H1 (cell line): ENCODE measurements at regions not wholly inside any gene's neighbourhood (a gene's known extent, or its start where the extent isn't known, plus 50 kb on each side); places are given as distances from the start of the nearest gene placed in this dataset.

Experiments
- CTCF ChIA-PET: fragments of 300-600 bp; sonication (Branson Sonifier 250); formaldehyde crosslinking; loops from one replicate; lab custom pipeline; 2021; ENCODE audit not compliant: partially characterized antibody; lab: Charles Lee
- POLR2A ChIA-PET: fragments of 300-600 bp; sonication (Branson Sonifier 250); formaldehyde crosslinking; loops from one replicate; lab custom pipeline; 2021; ENCODE audit warnings: inconsistent platforms; ENCODE audit not compliant: partially characterized antibody; lab: Charles Lee
- DNase-seq, 2 experiments: peaks; one replicate each; pipeline versions ENCODE4 v3.0.0 to v3.0.0-alpha.2; 2010 to 2022; ENCODE audit warnings: low spot score in 2 of 2, low read depth in 1 of 2, mixed read lengths in 1 of 2
- FAIRE-seq: peaks from 2 replicates; lab custom pipeline; 2011; peaks lifted over from hg19 to GRCh38; lab: Jason Lieb, UNC
- H2AFZ ChIP-seq: 2 replicates; pipeline ENCODE4 v1.8.1; 2012; ENCODE audit warnings: low read length, inconsistent platforms
- H2AK5ac ChIP-seq: 2 replicates; pipeline ENCODE4 v1.6.1; 2013; ENCODE audit warnings: low read depth, low read length
- H2BK120ac ChIP-seq: replicated peaks from 2 replicates; pipeline ENCODE3; 2013; ENCODE audit warnings: low read depth, low read length, inconsistent platforms
- H2BK12ac ChIP-seq: 2 replicates; pipeline ENCODE4 v1.6.1; 2013; ENCODE audit warnings: low read depth, low read length
- H2BK15ac ChIP-seq: 2 replicates; pipeline ENCODE4 v1.6.1; 2013; ENCODE audit warnings: low read length
- H2BK20ac ChIP-seq: 2 replicates; pipeline ENCODE4 v1.6.1; 2013; ENCODE audit warnings: low read length
- H2BK5ac ChIP-seq: 2 replicates; pipeline ENCODE4 v1.6.1; 2013; ENCODE audit warnings: low read depth, low read length
- H3K14ac ChIP-seq: 2 replicates; pipeline ENCODE4 v1.6.1; 2013; ENCODE audit warnings: inconsistent platforms; ENCODE audit not compliant: insufficient read length
- H3K18ac ChIP-seq: 2 replicates; pipeline ENCODE4 v1.6.1; 2013; ENCODE audit warnings: low read length; ENCODE audit errors: extremely low read depth
- H3K23ac ChIP-seq: 2 replicates; pipeline ENCODE4 v1.6.1; 2013; ENCODE audit warnings: inconsistent platforms; ENCODE audit not compliant: insufficient read length
- H3K23me2 ChIP-seq: 2 replicates; pipeline ENCODE4 v1.6.1; 2013; ENCODE audit warnings: low read depth, low read length
- H3K27ac ChIP-seq: 2 replicates; pipeline ENCODE4 v1.6.1; 2011; ENCODE audit warnings: low read depth, low read length, inconsistent platforms
- H3K27me3 ChIP-seq, 4 experiments: replicated peaks in 1 of 4; 1 replicate in 1 of 4; 2 replicates in 3 of 4; pipeline versions ENCODE4 v1.6.1 to v1.8.1; 2011 to 2013; ENCODE audit warnings: low read length in 3 of 4, mild to moderate bottlenecking in 3 of 4, inconsistent platforms in 2 of 4, mixed read lengths in 2 of 4, moderate library complexity in 1 of 4; ENCODE audit not compliant: control insufficient read depth in 3 of 4, insufficient read depth in 3 of 4; ENCODE audit errors: extremely low read depth in 1 of 4
- H3K36me3 ChIP-seq, 4 experiments: 2 replicates each; pipeline versions ENCODE4 v1.6.1 to v1.8.1; 2011 to 2013; ENCODE audit warnings: mild to moderate bottlenecking in 4 of 4, low read length in 3 of 4, moderate library complexity in 2 of 4, control low read depth in 1 of 4, inconsistent platforms in 1 of 4; ENCODE audit not compliant: insufficient read depth in 4 of 4, control insufficient read depth in 2 of 4
- H3K4ac ChIP-seq: replicated peaks from 2 replicates; pipeline ENCODE3; 2013; ENCODE audit warnings: low read length, low read depth, mixed read lengths, inconsistent platforms; ENCODE audit not compliant: insufficient read length
- H3K4me1 ChIP-seq, 4 experiments: replicated peaks in 1 of 4; 1 replicate in 1 of 4; 2 replicates in 3 of 4; pipeline versions ENCODE4 v1.6.1 to v1.8.1; 2011 to 2013; ENCODE audit warnings: low read length in 3 of 4, inconsistent platforms in 2 of 4, mixed read lengths in 1 of 4; ENCODE audit not compliant: insufficient read depth in 4 of 4, control insufficient read depth in 3 of 4
- H3K4me2 ChIP-seq, 2 experiments: 2 replicates each; pipeline versions ENCODE4 v1.6.1 to v1.8.1; 2011 to 2013; ENCODE audit warnings: low read depth in 2 of 2, low read length in 2 of 2, control low read depth in 1 of 2, inconsistent platforms in 1 of 2, mild to moderate bottlenecking in 1 of 2; ENCODE audit not compliant: insufficient read depth in 1 of 2
- H3K4me3 ChIP-seq, 4 experiments: fragments of 200-600, 300-600 bp in 1 of 4; sonication (generic), shearing (Covaris generic), sonication (Bioruptor Twin) in 1 of 4; 2 replicates each; pipeline versions ENCODE4 v1.5.1 to v1.8.1; 2011 to 2016; ENCODE audit warnings: low read length in 4 of 4, low read depth in 3 of 4, control low read depth in 2 of 4, inconsistent platforms in 2 of 4, mild to moderate bottlenecking in 2 of 4, mixed read lengths in 1 of 4, moderate library complexity in 1 of 4; ENCODE audit not compliant: insufficient read depth in 2 of 4; ENCODE audit errors: extremely low read depth in 1 of 4
- H3K56ac ChIP-seq: replicated peaks from 2 replicates; pipeline ENCODE3; 2013; ENCODE audit warnings: low read depth, mild to moderate bottlenecking, mixed read lengths, low read length, inconsistent platforms; ENCODE audit not compliant: insufficient read length
- H3K79me1 ChIP-seq: 2 replicates; pipeline ENCODE4 v1.6.1; 2013; ENCODE audit warnings: low read depth, low read length, control low read depth
- H3K79me2 ChIP-seq, 2 experiments: 2 replicates each; pipeline versions ENCODE4 v1.6.1 to v1.8.1; 2012 to 2013; ENCODE audit warnings: low read length in 2 of 2, mild to moderate bottlenecking in 2 of 2, inconsistent platforms in 1 of 2; ENCODE audit not compliant: insufficient read depth in 2 of 2, control insufficient read depth in 1 of 2
- H3K9ac ChIP-seq, 4 experiments: replicated peaks in 1 of 4; 1 replicate in 1 of 4; 2 replicates in 3 of 4; pipeline versions ENCODE4 v1.6.1 to v1.8.1; 2011 to 2013; ENCODE audit warnings: low read depth in 3 of 4, low read length in 3 of 4, control low read depth in 2 of 4, mild to moderate bottlenecking in 2 of 4, moderate library complexity in 2 of 4, inconsistent platforms in 1 of 4; ENCODE audit errors: extremely low read depth in 1 of 4
- H3K9me3 ChIP-seq, 2 experiments: 2 replicates each; pipeline versions ENCODE4 v1.6.1 to v1.8.1; 2012 to 2013; ENCODE audit warnings: mild to moderate bottlenecking in 2 of 2, moderate library complexity in 2 of 2, control low read depth in 1 of 2, inconsistent platforms in 1 of 2, low read depth in 1 of 2, low read length in 1 of 2, mixed read lengths in 1 of 2; ENCODE audit not compliant: insufficient read depth in 2 of 2
- H4K20me1 ChIP-seq, 2 experiments: replicated peaks in 1 of 2; 2 replicates each; pipeline versions ENCODE3 to v1.8.1; 2011 to 2013; ENCODE audit warnings: inconsistent platforms in 2 of 2, low read length in 2 of 2, mild to moderate bottlenecking in 1 of 2; ENCODE audit not compliant: insufficient read depth in 2 of 2, control insufficient read depth in 1 of 2
- H4K5ac ChIP-seq: 2 replicates; pipeline ENCODE4 v1.6.1; 2013; ENCODE audit warnings: low read length, low read depth, mixed read lengths, inconsistent platforms; ENCODE audit not compliant: insufficient read length
- H4K8ac ChIP-seq: 2 replicates; pipeline ENCODE4 v1.8.0; 2013; ENCODE audit warnings: mild to moderate bottlenecking, moderate library complexity, low read length, inconsistent platforms; ENCODE audit not compliant: insufficient read depth; ENCODE audit errors: extremely low read depth
- H4K91ac ChIP-seq: replicated peaks from 2 replicates; pipeline ENCODE3; 2013; ENCODE audit warnings: low read length, mixed read lengths, inconsistent platforms; ENCODE audit not compliant: insufficient read length
- BCL11A ChIP-seq, 2 experiments: IDR thresholded peaks; one replicate each; pipeline ENCODE4 v1.6.1; 2011; ENCODE audit warnings: low read depth in 2 of 2, low read length in 2 of 2, mild to moderate bottlenecking in 2 of 2
- CTBP2 ChIP-seq: IDR thresholded peaks from 2 replicates; pipeline ENCODE4 v1.7.0; 2011; ENCODE audit warnings: borderline replicate concordance, mild to moderate bottlenecking, moderate library complexity, mixed read lengths, low read length; ENCODE audit not compliant: insufficient read depth, insufficient read length
- GABPA ChIP-seq: IDR thresholded peaks from 2 replicates; pipeline ENCODE4 v1.6.1; 2011; ENCODE audit warnings: mild to moderate bottlenecking, low read length, moderate library complexity, borderline replicate concordance; ENCODE audit not compliant: insufficient read depth
- HDAC2 ChIP-seq, 2 experiments: fragments of 300-600 bp in 1 of 2; sonication (generic) in 1 of 2; IDR thresholded peaks; 2 replicates each; pipeline ENCODE4 v1.6.1; 2011 to 2012; ENCODE audit warnings: low read depth in 2 of 2, low read length in 2 of 2, mild to moderate bottlenecking in 2 of 2, moderate library complexity in 2 of 2, borderline replicate concordance in 1 of 2, inconsistent platforms in 1 of 2
- JUN ChIP-seq: IDR thresholded peaks from 2 replicates; pipeline ENCODE4 v1.6.1; 2011; ENCODE audit warnings: low read depth, mild to moderate bottlenecking, improper control_type of control experiment, low read length
- KDM5A ChIP-seq: fragments of 200-600 bp; IDR thresholded peaks from 2 replicates; pipeline ENCODE4 v1.7.1; 2012; ENCODE audit warnings: mild to moderate bottlenecking, low read length, inconsistent platforms, mixed read lengths
- NANOG ChIP-seq: IDR thresholded peaks from 2 replicates; pipeline ENCODE4 v1.6.1; 2011; ENCODE audit warnings: low read length, low read depth, mild to moderate bottlenecking, inconsistent platforms; ENCODE audit not compliant: insufficient read depth, poor library complexity, severe bottlenecking
- TEAD4 ChIP-seq: IDR thresholded peaks from 2 replicates; pipeline ENCODE4 v1.6.1; 2012; ENCODE audit warnings: low read depth, low read length, inconsistent platforms, mixed read lengths
- WGBS, 2 experiments: shearing (Covaris generic) in 1 of 2; methylation state at CpG; one replicate each; pipeline versions ENCODE4 v1.1.6 to v1.1.7; 2013 to 2015; ENCODE audit warnings: low lambda C conversion rate in 2 of 2, mixed read lengths in 2 of 2, inconsistent platforms in 1 of 2, low coverage in 1 of 2, missing lambda C conversion rate in 1 of 2; ENCODE audit not compliant: insufficient replicate concordance in 2 of 2, insufficient coverage in 1 of 2, insufficient read length in 1 of 2; ENCODE audit errors: extremely low coverage in 1 of 2, missing lambda C conversion rate in 1 of 2; 5-methylcytosine and 5-hydroxymethylcytosine counted together

GRCh38 chr20:24816431-24816830 is 132.6 kb upstream of the CST7 start:
- no peaks in the 10 kb centered on the region for H3K79me2 ChIP-seq
- no peak overlapping the region for H2BK20ac ChIP-seq
- H3K9ac ChIP-seq = no peak overlapping the region
- no peak overlapping the region for H2AFZ ChIP-seq
- no peak overlapping the region for H3K14ac ChIP-seq
- no peak overlapping the region for H3K27ac ChIP-seq
- peaks cover 0 to 3% of the 10 kb centered on the region in 2 experiments; a peak in 1 of 4 replicates for H3K9me3 ChIP-seq
- no peak overlapping the region for H4K91ac ChIP-seq
- WGBS, 2 experiments = 80% methylated on average over 6 of the region's 6 CpGs; no CpG with 5 or more reads in 1 of the 2 experiments
- H3K23me2 ChIP-seq = no peaks in the 10 kb centered on the region
- no peak overlapping the region for H2BK12ac ChIP-seq
- no peak overlapping the region for H3K4ac ChIP-seq
- no peak overlapping the region for H3K4me2 ChIP-seq
- H3K4me3 ChIP-seq = no peak overlapping the region
- no peaks in the 10 kb centered on the region for H3K4me1 ChIP-seq
- no peak overlapping the region for H2AK5ac ChIP-seq
- no peak overlapping the region for H2BK120ac ChIP-seq
- no peak overlapping the region for H4K5ac ChIP-seq
- no peak overlapping the region for H3K56ac ChIP-seq
- H3K18ac ChIP-seq = no peak overlapping the region
- no peak for DNase-seq
- H2BK15ac ChIP-seq = no peak overlapping the region
- H3K79me1 ChIP-seq = peaks cover 3% of the 10 kb centered on the region; the same call in 1 of the 2 replicates
- TF ChIP-seq KDM5A = no peak
- no peak for TF ChIP-seq HDAC2 (IDR thresholded peaks at IDR 0.05; ENCODE audit: borderline replicate concordance in 1 of 2, low read depth in 2 of 2, low read length in 2 of 2)
- no peak for TF ChIP-seq GABPA
- no peak for TF ChIP-seq CTBP2
- no peak for TF ChIP-seq JUN
- no peak for TF ChIP-seq TEAD4
- no peak for TF ChIP-seq NANOG
- no peak for TF ChIP-seq BCL11A (IDR thresholded peaks at IDR 0.05; ENCODE audit: low read depth in 2 of 2, low read length in 2 of 2)
- no peak overlapping the region for H4K8ac ChIP-seq
- no peaks in the 10 kb centered on the region for H3K36me3 ChIP-seq
- no peaks in the 10 kb centered on the region for H4K20me1 ChIP-seq
- H3K27me3 ChIP-seq = no peaks in the 10 kb centered on the region
- CTCF ChIA-PET = no interaction called here
- H3K23ac ChIP-seq = no peak overlapping the region
- H2BK5ac ChIP-seq = no peak overlapping the region
- FAIRE-seq = no peak
- POLR2A ChIA-PET = no interaction called here
